ENCODE measurements at regions not wholly inside any gene's neighbourhood (a gene's known extent, or its start where the extent isn't known, plus 50 kb on each side); places are given as distances from the start of the nearest gene placed in this dataset.
A peak's percentile ranks its signal among the peaks of the same experiment; 100 is the strongest.
"Not testable (repeated sequence)": the region's sequence is repeated elsewhere in the genome, so short reads cannot be mapped to it uniquely, and the experiment has no call there.

DNA sequence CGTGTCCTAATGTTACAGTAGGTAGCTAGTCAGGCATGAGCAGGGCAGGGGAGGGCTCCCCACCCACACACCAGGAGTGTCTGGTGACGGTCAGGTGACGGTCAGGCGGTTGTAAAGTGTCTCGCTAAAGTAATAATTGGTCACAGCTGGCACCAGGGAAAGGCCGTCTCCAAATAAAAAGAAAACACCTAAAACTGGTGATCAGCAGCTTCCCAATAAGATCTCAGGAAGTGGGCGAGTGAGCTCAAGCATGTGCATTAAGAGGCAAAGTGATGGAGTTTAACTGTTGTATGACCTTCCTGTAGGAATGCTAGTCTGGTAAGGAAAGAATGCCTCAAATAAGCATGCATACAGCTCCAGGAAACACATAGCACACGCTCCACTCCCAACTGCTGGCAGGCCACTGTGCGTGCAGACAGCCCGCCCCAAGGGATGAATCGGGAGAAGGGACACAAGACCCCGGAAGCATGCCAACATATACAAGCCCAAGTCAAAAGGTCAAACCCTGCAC, 177.1 kb downstream of the RNF144A start:
- no peak for DNase-seq (ENCODE audit: low spot score)

DNA sequence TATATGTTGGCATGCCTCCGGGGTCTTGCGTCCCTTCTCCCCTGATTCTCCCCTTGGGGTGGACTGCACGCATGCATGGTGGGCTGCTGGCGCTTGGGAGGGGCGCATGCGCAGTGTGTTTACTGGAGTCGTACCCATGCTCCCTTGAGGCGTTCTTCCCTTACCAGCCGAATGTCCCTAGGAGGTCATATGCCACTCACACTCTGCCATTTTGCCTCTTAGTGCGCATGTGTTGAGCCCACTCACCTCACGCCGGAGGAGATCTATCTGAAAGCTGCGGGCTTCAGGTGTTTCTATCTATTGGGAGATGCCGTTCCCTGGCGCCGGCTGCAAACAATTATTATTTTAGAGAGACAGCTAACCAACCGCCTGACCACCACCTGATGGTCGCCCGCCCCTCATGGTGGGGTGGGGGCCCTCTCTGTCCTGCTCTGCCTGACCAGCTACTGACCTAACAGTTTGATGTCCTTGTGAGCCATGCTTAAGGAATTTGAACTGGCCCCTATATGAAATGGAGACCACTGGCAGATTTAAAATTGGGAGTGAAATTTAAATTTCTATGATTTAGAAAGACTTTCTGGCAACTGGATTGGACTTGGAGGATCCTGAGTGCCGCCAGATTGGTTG, 179.6 kb downstream of the RNF144A start:
- DNase-seq (ENCODE audit: low spot score) = no peak

DNA sequence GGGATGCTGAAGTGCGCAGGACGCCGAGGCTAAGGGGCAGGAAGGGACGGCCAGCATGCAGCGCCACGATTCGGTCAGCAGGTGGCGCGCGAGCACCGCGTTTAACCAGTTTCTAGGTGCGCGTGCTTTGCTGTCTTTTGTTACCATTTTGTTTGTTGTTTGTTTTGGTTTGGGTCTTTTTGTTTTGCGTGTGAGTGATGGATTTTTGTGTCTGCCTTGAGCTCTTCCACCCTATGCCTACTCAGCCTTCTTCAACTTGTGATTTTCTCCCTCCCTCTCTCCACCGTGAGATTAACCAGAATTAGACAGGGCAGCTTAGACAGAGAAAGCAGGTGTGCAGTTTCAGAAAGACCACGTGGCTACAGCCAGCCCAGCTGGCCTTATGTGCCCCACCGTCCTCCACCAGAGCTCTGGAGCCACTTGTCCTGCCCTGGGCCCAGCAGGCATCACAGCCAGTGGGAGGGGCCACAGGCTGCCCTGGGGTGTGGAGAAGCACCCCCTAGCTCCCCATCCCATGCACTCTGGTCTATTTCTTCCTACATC, 180.2 kb downstream of the RNF144A start:
- DNase-seq (ENCODE audit: low spot score) = peak; percentile 62

DNA sequence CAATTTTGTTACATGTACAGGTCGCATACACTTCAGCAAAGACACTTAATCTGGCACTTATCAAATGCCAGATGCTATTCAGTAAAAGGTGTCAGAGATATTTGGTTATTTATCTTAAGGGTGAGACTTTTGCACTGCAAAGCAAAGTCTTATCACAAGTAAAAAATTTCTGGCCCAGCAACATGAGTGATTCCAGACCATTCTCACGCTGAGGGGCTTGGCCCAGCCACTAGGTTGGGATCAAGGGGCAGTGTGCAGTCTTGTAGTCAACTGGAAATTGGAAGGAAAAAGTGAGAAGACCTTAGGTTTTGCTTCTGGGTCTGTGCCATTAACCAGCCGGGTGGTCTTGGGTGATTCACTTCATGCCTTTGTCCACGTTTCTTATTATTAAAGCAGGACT, 181.6 kb downstream of the RNF144A start:
- no peak for DNase-seq (ENCODE audit: low spot score)

DNA sequence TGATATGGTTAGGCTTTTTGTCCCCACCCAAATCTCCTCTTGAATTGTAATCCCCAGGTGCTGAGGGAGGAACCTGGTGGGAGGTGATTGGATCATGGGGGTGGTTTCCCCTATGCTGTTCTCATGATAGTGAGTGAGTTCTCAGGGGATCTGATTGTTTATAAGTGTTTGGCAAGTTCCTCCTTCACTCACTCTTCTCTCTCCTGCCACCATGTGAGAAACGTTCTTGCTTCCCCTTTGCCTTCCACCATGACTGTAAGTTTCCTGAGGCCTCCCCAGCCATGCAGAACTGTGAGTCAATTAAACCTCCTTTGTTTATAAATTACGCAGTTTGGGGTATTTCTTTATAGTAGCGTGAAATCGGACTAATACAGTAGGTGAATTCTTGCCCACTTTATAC, 182.5 kb downstream of the RNF144A start:
- DNase-seq (ENCODE audit: low spot score) = not testable (repeated sequence)

DNA sequence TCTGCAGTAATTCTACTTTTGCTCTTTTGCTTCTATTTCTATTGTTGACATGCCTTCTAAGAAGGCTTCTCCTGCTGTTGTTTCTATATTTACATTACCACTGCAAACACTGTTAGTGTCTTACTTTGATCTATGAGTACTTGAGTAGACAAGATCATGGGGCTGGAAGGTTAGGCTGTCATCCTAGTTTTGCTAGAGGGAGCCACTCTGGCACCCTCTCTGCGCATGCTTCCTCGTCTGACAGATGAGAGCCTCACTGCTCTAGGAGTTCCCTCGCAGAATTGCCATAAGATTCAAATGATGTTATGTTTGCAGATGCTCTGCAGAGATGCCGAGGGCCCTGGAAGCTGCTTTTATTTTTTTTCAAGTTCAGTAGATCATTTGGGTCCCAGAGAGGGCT, 185.6 kb downstream of the RNF144A start:
- no peak for DNase-seq (ENCODE audit: low spot score)

DNA sequence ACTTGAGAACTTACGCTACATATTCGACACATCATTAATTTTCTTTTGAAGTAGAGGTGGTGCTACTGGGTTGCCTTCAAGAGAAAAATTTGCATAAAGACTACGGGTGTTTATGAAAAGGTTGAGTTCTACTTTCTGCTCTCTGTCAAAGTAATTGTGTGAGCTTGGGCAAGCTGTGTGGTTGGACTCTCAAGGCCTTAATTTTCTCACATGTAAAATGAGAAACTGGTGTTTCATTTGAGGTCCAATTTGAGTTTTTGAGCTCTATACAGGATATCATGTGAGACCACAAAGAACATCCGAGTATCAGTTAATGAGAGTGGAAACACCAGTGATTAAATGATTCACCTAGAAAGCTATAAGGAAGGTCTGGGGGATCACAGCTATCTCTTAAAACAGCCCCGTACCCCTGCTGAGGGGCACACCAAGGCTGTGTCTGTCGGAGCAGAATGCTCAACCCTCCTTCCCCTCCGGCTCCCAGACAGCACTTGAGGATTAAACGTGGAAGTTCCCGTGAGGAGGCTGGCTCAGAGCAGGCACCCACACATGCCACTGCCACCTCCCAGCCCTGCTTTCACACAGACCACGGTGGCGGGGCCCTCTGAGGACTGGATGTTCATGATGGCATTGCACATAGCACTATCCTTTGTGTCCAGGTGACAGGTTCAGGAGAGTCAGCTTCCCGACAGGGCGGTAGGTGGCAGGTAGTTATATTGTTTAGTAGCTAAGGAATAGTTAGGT, 191.8 kb downstream of the RNF144A start:
- no peak for DNase-seq (ENCODE audit: low spot score)

DNA sequence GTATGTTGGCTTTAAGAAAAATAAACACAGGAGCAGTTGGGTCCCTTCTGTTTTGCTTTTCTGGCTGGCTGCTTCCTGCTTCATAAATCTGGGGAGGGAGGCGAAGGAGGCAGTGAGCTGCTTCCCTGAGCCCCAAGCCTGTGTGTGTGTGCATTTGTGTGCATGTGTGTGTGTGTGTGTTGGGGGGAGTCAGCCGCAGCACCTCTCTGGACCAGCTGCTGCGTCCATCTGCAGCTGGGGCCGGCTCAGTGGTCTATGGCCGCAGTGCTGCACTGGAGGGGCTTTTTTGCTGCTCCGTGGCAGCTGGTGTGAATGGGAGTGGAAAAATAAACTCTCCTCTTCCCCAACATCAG, 192.3 kb downstream of the RNF144A start:
- DNase-seq (ENCODE audit: low spot score) = no peak

DNA sequence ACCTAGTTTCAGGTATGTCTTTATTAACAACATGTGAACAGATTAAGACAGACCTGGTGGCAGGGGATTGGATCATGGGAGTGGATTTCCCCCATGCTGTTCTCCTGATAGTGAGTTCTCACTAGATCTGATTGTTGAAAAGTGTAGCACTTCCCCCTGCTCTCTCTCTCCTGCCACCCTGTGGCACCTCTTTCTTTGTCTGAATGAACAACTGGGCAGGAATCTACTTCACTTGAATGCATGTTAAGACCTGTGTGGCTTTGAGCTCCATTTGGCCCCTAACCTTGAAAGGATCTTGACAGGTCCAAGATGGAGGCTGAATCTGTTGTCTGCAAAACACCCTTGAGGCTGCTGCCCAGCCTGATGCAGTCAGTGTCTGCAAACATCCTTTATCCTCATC, 194.4 kb downstream of the RNF144A start:
- DNase-seq (ENCODE audit: low spot score) = peak; percentile 11

DNA sequence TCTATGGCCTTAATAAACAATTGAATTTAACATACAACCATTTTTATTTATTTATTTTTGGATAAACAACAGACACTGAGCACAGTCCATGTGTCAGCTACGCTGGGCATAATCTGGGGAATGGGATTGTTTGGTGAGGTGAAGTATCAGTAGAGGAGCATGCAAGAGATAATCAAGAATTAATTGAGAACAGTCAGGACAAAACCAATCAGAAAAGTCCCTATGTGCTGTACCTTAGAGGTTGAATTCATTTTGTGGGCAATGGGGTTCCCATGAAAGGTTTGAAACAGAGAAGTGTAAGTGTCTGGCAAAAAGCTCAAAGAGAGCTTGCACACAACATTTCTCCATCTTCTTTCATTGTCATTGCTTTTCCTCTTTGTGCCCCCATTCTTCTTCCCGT, 198.2 kb downstream of the RNF144A start:
- DNase-seq (ENCODE audit: low spot score) = no peak

DNA sequence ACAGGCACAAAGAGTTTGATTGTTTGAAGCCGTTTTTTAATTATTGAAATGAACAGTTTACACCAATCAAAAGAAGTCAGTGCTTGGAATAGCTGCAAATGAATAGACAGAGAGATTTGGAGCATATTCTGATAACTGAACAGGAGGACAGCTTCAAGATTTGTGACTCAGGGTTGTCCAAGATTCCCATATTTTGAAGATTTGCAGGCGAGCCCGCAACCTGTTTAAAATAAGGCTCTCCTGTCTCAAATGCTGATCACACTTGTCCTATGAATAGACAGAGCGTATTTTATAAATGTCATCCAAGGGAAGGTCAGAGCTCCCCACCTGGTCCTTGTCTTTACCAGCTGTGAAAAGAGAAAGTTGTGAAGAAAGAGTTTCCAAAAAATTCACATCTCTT, 198.7 kb downstream of the RNF144A start:
- no peak for DNase-seq (ENCODE audit: low spot score)

DNA sequence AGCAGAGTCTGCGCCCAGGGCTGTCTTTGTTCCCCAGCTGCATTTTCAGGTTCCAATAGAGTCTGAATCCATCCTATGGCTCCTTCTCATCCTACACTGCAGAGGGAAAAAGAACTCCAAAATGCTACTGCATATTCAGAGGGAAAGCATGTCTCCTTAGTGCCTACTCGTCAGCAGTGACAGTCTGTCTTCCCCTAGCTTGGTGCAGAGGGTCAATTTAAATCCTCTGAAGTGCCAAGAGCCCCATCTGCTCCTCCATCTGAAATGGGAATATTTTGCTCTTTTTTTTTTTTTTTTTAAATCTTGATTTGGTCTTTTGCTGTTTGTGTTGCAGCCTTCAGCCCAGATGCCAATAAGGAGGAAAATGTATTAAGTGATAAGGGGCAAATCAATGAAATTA, 199.3 kb downstream of the RNF144A start:
- no peak for DNase-seq (ENCODE audit: low spot score)

DNA sequence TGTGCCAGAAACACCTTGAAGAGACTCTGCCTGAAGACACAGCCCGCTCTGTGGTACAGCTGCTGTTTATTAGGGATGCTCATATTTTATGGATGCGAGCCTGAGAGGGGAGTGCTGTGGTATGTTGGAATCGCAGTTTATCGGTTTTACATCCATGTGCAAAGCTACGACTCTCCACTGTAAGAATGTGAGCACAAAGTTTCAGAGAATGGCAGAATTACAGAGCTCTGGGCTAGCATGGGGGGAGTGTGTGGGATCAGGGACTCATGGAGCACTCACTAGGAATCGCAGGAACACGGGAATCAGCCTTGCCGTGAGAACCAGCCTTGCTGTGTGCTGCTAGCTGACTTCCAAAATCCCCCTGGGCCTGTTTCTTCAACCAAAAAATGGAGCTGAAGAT, 199.9 kb downstream of the RNF144A start:
- no peak for DNase-seq (ENCODE audit: low spot score)

DNA sequence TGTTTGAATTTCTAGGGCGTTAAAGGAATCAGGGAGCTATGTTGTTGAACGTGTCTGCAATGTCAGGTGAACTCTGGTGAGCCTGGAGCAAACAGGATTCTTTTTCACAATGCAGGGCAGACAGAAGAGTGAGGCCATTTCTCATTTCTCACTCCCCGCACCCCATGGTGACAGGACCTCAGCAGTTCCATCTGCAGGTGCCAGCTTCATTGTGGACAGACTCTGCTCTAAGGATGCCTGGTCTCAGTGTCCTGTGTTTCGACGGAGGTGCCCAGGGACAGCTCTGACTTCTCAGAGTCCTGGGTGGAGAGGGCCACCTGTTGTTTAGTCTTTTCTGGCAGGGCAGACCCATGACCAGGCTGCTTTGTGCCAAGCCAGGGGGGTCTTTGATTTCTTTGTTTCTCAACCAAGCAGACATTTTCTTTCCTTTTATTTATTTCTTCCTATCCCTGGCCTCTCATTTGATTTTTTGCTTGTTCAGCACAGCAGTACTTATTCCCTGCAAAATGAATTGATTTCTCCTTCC, 201.5 kb downstream of the RNF144A start:
- no peak for DNase-seq (ENCODE audit: low spot score)

DNA sequence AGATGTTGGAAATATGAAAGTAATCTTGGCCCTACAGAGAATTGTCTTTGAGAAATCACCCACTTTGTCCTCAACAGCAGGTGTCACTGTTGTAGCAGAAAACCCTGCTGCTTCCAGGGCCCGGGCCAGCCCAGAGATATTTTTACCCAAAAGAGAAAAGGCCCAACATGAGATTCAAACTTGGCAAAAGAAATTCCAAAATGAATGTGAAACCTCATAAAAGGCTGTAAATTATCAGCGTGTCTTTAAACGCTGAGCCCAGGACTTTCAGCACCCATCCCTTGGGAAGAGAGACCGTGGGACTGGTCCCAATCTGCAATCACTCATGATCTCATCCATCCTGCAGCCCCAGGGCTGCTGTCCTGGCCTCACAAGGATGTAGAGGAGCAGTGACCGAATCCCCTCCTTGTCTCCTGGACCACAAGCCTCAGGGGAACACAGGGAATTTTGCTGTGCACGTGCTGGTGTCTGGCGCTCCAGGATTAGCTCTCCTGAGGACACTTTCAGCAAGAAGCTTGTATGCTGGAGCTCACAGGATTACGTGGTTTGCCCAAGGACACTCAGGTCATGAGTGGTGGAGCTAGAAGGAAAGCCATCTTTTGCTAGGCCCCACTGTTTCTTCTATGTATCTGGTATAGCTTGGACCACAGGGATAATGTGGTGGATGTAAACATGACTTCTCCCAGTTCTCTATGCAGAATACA, 202.1 kb downstream of the RNF144A start:
- peak; percentile 15 for DNase-seq (ENCODE audit: low spot score)

DNA sequence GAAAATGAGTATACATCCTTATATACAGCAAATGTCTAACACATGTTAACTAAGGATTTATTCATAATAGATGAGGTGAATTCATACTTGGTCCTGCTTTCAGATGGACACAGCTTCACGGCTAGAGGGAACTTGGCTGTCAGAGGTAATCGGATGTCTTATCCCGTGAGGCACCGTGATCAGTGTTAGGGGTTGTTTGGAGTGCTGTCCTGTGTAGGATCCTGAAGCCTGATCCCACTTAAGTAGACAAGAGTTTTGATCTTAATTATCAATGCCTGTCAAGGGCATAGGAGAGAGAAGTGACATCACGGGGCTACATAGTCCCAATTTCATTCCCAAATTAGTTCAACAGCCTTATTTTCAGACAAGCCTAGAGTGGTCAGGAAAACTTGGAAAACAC, 204.6 kb downstream of the RNF144A start:
- no peak for DNase-seq (ENCODE audit: low spot score)

DNA sequence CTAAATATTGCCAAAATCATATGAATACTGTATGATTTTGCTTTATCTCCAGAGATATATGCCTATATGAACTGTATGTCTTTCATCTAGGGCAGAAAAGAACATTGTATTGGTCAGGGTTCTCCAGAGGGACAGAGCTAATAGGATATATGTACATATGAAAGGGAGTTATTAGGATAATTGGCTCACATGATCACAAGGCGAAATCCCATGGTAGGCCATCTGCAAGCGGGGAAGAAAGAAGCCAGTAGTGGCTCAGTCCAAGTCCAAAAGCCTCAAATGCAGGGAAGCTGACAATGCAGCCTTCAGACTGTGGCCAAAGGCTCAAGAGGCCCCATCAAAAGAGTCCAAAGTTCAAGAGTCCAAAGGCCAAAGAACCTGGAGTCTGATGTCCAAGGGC, 209.9 kb downstream of the RNF144A start:
- no peak for DNase-seq (ENCODE audit: low spot score)

DNA sequence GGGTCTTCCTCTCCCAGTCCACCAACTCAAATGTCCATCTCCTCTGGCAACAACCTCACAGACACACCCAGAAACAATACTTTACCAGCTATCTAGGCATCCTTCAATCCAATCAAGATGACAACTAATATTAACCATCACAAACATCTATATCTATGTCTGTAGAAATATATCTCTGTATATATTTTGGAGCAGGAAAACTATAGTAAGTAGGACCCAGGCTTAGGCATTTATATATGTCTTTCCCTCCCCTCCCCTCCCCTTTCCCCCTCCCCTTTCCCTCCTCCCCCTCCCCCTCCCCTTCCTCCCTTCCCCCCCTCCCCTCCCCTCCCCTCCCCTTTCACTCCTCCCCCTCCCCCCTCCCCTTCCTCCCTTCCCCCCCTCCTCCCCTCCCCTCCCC, 210.5 kb downstream of the RNF144A start:
- no peak for DNase-seq (ENCODE audit: low spot score)

DNA sequence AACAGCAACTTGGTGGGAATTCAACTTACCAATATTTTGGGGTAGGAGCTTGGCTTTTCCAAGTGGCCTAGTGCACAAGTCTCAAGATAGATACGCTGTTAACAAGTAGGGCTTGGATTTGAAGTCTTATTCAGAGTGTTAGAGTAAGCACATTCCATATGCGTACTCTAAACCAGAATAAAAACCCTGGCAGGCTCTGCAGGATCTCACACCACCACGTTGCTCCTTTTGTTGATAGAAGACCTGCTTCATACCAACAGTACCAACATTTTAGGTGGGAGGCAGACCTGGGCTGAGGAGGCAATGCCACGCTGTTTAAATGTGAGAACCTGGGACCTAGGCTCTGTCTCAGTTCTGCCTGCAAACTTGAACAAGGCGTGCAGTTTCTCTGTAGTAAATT, 214.0 kb downstream of the RNF144A start:
- no peak for DNase-seq (ENCODE audit: low spot score)

DNA sequence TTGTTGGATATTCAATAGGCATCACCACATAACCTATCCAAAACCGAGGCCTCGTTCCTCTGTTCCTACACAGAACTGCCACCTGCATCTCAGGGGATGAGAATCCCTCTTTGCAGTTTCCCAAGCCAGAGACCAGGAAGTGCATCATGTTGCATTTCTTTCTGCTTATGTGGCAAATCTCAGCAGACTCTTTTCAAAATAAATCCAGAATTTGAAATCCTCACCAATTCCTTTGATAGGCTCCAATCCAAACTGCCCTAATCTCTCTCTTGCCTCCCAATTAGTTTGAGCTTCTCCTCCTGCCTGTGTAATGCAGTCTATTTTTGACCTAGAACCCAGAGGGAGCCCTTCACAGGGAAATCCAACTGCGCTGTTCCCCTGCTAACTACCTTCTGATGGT, 215.5 kb downstream of the RNF144A start:
- no peak for DNase-seq (ENCODE audit: low spot score)

DNA sequence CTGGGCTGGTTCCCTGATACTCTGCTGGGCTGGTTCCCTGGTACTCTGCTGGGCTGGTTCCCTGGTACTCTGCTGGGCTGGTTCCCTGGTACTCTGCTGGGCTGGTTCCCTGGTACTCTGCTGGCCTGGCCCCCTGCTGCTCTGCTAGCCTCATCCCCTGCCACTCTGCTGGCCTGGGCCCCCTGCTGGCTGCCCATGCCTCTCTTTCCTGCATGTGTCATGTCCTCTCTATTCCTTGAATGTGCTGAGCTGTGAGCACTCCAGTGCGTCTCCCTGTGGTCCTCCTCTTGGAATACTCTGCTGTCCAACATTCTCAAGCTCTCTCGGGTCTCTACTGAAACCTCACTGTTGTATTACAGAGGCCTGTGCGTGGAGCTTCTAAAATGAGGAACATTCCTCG, 216.3 kb downstream of the RNF144A start:
- DNase-seq (ENCODE audit: low spot score) = no peak

DNA sequence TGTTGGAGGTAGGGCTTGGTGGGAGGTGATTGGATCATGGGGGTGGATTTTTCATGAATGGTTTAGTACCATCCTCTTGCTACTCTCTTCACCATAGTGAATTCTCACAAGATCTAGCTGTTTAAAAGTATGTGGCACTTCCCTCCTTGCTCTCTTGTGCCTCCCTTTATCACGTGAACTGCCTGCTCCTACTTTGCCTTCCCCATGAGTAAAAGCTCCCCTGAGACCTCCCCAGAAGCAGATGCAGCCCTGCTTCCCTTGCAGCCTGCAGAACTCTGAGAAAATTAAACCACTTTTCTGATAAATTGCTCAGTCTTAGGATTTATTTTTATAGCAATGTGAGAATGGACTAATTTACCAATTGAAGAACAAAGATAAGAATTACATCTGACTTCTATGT, 223.1 kb downstream of the RNF144A start:
- no peak for DNase-seq (ENCODE audit: low spot score)

DNA sequence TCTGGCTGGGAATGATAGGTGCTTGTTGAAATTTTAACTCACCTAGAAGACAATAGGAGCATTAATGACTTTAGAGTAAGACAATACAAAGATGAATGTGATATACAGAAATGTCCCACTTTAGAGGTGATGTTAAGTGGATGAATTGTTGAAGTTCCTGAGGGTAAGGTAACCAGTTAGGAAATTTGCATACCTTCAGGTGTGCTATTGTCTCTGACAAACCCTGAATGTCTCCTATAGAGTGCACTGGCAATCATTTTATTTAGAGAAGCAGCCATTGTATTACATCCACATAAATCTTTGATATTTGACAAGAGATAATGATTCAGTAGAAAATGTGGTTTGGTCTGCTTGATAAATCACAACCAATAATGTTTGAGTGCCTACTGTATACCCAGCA, 228.5 kb downstream of the RNF144A start:
- DNase-seq (ENCODE audit: low spot score) = no peak
